Kidney (tissue), 13 donors: ENCODE measurements at regions not wholly inside any gene's neighbourhood (a gene's known extent, or its start where the extent isn't known, plus 50 kb on each side); places are given as distances from the start of the nearest gene placed in this dataset.

Source experiments
- DNase-seq, 5 donors: peaks; one replicate each; pipeline ENCODE4 v3.0.0-alpha.2; 2013 to 2020
- FAIRE-seq: peaks from 2 replicates; lab custom pipeline; 2012; peaks lifted over from hg19 to GRCh38; lab: Jason Lieb, UNC
- H3K27ac ChIP-seq, 2 donors: one replicate each; pipeline ENCODE4 v1.7.0; 2013; ENCODE audit warnings: low read depth in 2 of 2, low read length in 2 of 2, inconsistent platforms in 1 of 2
- H3K27me3 ChIP-seq: one replicate; pipeline ENCODE4 v1.7.1; 2013; ENCODE audit warnings: low read length, inconsistent platforms; ENCODE audit not compliant: control insufficient read depth, insufficient read depth
- H3K36me3 ChIP-seq, 3 donors: one replicate each; pipeline versions ENCODE4 v1.7.0 to v1.7.1; 2013; ENCODE audit warnings: low read length in 3 of 3, control low read depth in 1 of 3, inconsistent platforms in 1 of 3; ENCODE audit not compliant: insufficient read depth in 3 of 3, control insufficient read depth in 2 of 3
- H3K4me1 ChIP-seq, 3 donors: one replicate each; pipeline versions ENCODE4 v1.7.0 to v1.7.1; 2013; ENCODE audit warnings: low read length in 3 of 3, inconsistent platforms in 1 of 3, low read depth in 1 of 3; ENCODE audit not compliant: control insufficient read depth in 2 of 3, insufficient read depth in 2 of 3
- H3K4me3 ChIP-seq, 3 donors: one replicate each; pipeline versions ENCODE4 v1.7.0 to v1.8.1; 2013; ENCODE audit warnings: low read length in 3 of 3, control low read depth in 1 of 3, inconsistent platforms in 1 of 3
- H3K9ac ChIP-seq, 3 donors: one replicate each; pipeline versions ENCODE4 v1.7.0 to v1.7.1; 2013; ENCODE audit warnings: low read length in 3 of 3, control low read depth in 1 of 3, inconsistent platforms in 1 of 3
- H3K9me3 ChIP-seq, 3 donors: one replicate each; pipeline versions ENCODE4 v1.7.0 to v1.7.1; 2013; ENCODE audit warnings: low read length in 3 of 3, control low read depth in 1 of 3, inconsistent platforms in 1 of 3; ENCODE audit not compliant: control insufficient read depth in 2 of 3, insufficient read depth in 1 of 3
- intact Hi-C: fragments of 100-400 bp; cut with DNase I; formaldehyde crosslinking; loops from one replicate; pipeline ENCODE4 v1.11.1; 2022
- TF ChIP-seq, protein P1 (sequence below): IDR thresholded peaks from 3 replicates; pipeline ENCODE4 v1.5.1; 2012; ENCODE audit warnings: mild to moderate bottlenecking, moderate library complexity, borderline replicate concordance; ENCODE audit not compliant: insufficient read depth; ENCODE audit errors: extremely low read depth
- donor health status: control.
- donor health status: control.
- donor health status: control.
- donor health status: control.
- donor health status: control.
- donor health status: DM: yes; HTN: yes; CAD: no.
- donor health status: Normal renal cell carcinoma (clear cell type).

- no peaks in the 10 kb centered on the region for H3K36me3 ChIP-seq
- H3K4me3 ChIP-seq = no peak overlapping the region
- DNase-seq (no peak), FAIRE-seq (no peak)
- H3K4me1 ChIP-seq = no peaks in the 10 kb centered on the region
- intact Hi-C loops = no loop called here
- no peak overlapping the region for H3K27ac ChIP-seq
- no peaks in the 10 kb centered on the region for H3K9me3 ChIP-seq
- H3K27me3 ChIP-seq = no peaks in the 10 kb centered on the region
- TF ChIP-seq, protein P1, sequence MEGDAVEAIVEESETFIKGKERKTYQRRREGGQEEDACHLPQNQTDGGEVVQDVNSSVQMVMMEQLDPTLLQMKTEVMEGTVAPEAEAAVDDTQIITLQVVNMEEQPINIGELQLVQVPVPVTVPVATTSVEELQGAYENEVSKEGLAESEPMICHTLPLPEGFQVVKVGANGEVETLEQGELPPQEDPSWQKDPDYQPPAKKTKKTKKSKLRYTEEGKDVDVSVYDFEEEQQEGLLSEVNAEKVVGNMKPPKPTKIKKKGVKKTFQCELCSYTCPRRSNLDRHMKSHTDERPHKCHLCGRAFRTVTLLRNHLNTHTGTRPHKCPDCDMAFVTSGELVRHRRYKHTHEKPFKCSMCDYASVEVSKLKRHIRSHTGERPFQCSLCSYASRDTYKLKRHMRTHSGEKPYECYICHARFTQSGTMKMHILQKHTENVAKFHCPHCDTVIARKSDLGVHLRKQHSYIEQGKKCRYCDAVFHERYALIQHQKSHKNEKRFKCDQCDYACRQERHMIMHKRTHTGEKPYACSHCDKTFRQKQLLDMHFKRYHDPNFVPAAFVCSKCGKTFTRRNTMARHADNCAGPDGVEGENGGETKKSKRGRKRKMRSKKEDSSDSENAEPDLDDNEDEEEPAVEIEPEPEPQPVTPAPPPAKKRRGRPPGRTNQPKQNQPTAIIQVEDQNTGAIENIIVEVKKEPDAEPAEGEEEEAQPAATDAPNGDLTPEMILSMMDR = no peak
- no peak overlapping the region for H3K9ac ChIP-seq
Measured at GRCh38 chr11:92685049-92685448, 284.4 kb upstream of the MTNR1B start.

GRCh38 chr11:92687724-92688123 lies 281.7 kb upstream of the MTNR1B start:
- Histone ChIP-seq H3K4me1 (no peaks in the 10 kb centered on the region), H3K27me3 (no peaks in the 10 kb centered on the region), H3K36me3 (no peaks in the 10 kb centered on the region), H3K9me3 (no peaks in the 10 kb centered on the region), H3K27ac (no peak overlapping the region), H3K9ac (no peak overlapping the region), H3K4me3 (no peak overlapping the region)
- TF ChIP-seq, protein P1 = no peak
- intact Hi-C loops = no loop called here
- no peak for FAIRE-seq
- DNase-seq = no peak

DNA sequence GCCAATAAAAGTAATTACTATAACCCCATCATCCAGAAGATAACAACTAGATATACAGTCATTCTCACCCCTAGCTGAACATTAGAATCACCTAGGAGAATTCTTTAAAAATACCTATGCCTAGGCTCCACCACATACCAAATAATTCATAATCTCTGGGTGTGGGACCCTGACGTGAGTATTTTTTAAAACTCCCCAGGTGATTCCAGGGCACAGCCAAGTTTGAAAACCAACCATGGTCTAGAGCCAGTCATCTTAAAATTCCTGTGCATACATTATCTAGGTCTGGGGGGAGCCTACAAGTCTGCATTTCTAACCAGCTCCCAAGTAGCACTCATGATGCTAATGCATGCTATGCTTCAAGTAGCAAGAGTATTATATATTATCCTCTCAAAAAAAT lies 281.0 kb upstream of the MTNR1B start:
- intact Hi-C loops = no loop called here
- Histone ChIP-seq H3K9ac (no peak overlapping the region), H3K36me3 (no peaks in the 10 kb centered on the region), H3K27me3 (no peaks in the 10 kb centered on the region), H3K4me3 (no peak overlapping the region), H3K4me1 (no peaks in the 10 kb centered on the region), H3K9me3 (no peaks in the 10 kb centered on the region), H3K27ac (no peak overlapping the region)
- TF ChIP-seq, protein P1 = no peak
- DNase-seq (no peak), FAIRE-seq (no peak)

GRCh38 chr11:92692826-92693546 lies 276.5 kb upstream of the MTNR1B start:
- no peak overlapping the region for H3K27ac ChIP-seq
- H3K36me3 ChIP-seq = no peaks in the 10 kb centered on the region
- H3K9ac ChIP-seq = no peak overlapping the region
- intact Hi-C loops = no loop called here
- H3K4me1 ChIP-seq = no peaks in the 10 kb centered on the region
- no peaks in the 10 kb centered on the region for H3K27me3 ChIP-seq
- FAIRE-seq (no peak), DNase-seq (no peak)
- no peak overlapping the region for H3K4me3 ChIP-seq
- TF ChIP-seq, protein P1 = no peak
- H3K9me3 ChIP-seq = no peaks in the 10 kb centered on the region
